ENCODE measurements at regions not wholly inside any gene's neighbourhood (a gene's known extent, or its start where the extent isn't known, plus 50 kb on each side); places are given as distances from the start of the nearest gene placed in this dataset.
"Not testable (repeated sequence)": the region's sequence is repeated elsewhere in the genome, so short reads cannot be mapped to it uniquely, and the experiment has no call there.

GRCh38 chr7:68203251-68203650 is 1206.6 kb downstream of the TYW1 start:
- DNase-seq, result no peak
- in situ Hi-C loops (cut with MboI; ENCODE audit: low pct_unique_long_range_greater_than_20kb, low sequenced_read_pairs), result no loop called here

GRCh38 chr7:68205826-68206225 is 1209.2 kb downstream of the TYW1 start:
- no peak for DNase-seq
- in situ Hi-C loops (cut with MboI; ENCODE audit: low pct_unique_long_range_greater_than_20kb, low sequenced_read_pairs), result no loop called here

DNA sequence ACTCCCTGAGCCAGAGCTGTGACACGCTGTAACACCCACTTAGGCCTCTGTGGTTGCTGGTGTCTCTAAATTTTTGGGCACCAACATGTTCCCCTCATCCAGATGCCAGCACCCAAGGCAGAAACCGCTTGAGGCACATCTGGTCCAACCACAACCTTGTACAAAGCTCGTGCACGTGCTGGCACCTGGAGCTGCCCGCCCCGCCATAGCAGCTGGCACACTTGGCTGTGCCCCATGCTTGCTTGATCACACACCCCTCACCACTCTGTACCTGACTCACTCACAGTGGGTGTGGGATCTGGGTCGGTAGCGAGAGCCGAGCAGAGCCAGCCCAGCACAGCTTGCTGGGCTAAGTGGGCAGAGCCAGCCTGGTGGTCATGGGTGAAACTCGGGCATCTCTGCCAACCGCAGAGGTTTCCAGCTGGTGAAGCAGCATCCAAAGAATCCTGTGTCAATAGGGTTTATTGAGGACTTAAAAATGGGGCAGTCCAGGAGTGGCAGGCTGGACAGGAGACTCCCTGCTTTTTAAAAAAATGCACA is 1210.4 kb downstream of the TYW1 start:
- no peak for DNase-seq
- in situ Hi-C loops (cut with MboI; ENCODE audit: low pct_unique_long_range_greater_than_20kb, low sequenced_read_pairs), result no loop called here

DNA sequence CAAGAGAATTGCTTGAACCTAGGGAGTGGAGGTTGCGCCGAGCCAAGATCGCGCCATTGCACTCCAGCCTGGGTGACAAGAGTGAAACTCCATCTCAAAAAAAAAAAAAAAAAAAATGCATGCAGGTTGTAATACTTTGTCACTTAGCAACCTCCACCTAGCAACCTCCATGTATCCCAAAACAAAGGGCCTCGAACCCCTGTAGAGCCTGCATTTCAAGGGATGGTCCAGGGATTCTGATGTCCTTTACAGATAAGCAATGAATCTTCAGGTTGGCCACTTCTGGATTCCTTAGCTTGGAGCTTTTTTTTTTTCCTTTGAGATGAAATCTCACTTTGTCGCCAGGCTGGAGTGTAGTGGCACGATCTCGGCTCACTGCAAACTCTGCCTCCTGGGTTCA is 1211.0 kb downstream of the TYW1 start:
- in situ Hi-C loops (cut with MboI; ENCODE audit: low pct_unique_long_range_greater_than_20kb, low sequenced_read_pairs), result no loop called here
- no peak for DNase-seq

- no peak for DNase-seq
- in situ Hi-C loops (cut with MboI; ENCODE audit: low pct_unique_long_range_greater_than_20kb, low sequenced_read_pairs), result no loop called here
These were observed 1212.9 kb downstream of the TYW1 start for GRCh38 chr7:68209486-68209885.

GRCh38 chr7:68213838-68214237 is 1217.2 kb downstream of the TYW1 start:
- DNase-seq, result no peak
- in situ Hi-C loops (cut with MboI; ENCODE audit: low pct_unique_long_range_greater_than_20kb, low sequenced_read_pairs), result no loop called here

GRCh38 chr7:68216051-68216450 is 1219.4 kb downstream of the TYW1 start:
- DNase-seq, result no peak
- in situ Hi-C loops (cut with MboI; ENCODE audit: low pct_unique_long_range_greater_than_20kb, low sequenced_read_pairs), result no loop called here

GRCh38 chr7:68217426-68217825 is 1220.8 kb downstream of the TYW1 start:
- in situ Hi-C loops (cut with MboI; ENCODE audit: low pct_unique_long_range_greater_than_20kb, low sequenced_read_pairs), result no loop called here
- DNase-seq, result no peak

DNA sequence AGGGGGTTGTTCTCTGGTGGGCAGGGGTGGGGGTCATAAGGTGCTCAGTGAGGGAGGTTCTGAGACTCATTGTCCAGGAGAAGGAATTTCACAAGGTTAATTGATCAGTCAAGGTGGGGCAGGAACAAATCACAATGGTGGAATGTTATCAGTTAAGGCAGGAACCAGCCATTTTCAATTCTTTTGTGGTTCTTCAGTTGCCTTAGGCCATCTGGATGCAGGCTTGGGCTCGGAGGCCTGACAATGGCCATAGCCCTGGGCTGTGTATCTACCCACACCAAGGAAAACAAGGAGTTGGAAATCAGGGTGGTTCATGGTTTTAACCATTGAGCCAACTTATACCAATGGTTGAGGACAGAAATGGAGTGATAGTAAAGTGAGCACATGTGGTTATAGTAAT is 1221.8 kb downstream of the TYW1 start:
- in situ Hi-C loops (cut with MboI; ENCODE audit: low pct_unique_long_range_greater_than_20kb, low sequenced_read_pairs), result no loop called here

DNA sequence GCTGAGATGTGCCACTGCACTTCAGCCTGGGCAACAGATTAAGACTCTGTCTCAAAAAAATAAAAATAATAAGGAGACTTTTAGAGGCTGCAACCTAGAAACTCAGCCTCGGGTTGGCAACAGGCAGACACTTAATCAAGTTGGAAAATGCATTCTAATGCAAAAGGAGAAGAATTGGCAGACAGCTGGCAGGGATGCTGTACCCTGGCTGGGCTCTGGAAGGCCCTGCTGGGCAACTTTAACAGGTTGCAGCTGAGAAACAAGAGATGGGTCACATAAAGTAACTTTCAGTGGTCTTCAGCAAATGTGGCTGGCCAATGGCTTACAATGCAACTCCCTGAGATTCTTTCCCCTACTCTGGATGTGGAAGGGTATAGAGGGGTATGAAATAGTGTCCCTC is 1225.7 kb downstream of the TYW1 start:
- DNase-seq, result no peak
- in situ Hi-C loops (cut with MboI; ENCODE audit: low pct_unique_long_range_greater_than_20kb, low sequenced_read_pairs), result no loop called here

More for the DNA sequence above, 1221.8 kb downstream of the TYW1 start:
- DNase-seq, result no peak

DNA sequence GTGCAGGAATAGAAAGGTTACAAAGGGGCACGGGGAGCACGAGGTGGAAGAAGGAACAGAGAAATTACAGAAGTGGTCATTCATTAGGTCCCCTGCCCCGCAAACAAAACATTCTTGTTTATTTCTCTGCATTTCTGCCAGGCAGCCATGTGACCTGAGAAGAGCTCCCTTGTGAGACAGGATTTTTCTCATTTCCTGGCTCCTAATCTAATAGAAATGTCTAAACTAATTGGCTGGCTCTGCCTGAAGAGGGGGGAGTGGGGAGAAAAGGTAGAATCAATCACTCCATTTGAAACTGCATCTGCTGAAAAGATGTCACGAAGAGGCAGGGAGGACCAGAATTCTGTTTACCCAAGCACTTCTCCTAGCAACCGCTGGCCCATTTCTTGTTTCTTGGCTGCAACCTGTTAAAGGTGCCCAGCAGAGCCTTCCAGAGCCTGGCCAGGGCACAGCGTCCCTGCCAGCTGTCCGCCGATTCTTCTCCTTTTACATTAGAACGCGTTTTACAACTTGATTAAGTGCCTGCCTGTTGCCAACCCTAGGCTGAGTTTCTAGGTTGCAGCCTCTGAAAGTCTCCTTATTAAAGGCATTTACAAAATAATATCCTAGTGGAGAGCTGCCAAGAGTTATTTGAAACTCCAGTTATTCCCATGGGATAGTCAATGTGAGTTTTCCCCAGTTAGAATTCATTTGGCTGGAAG is 1227.6 kb downstream of the TYW1 start:
- DNase-seq, result no peak
- in situ Hi-C loops (cut with MboI; ENCODE audit: low pct_unique_long_range_greater_than_20kb, low sequenced_read_pairs), result no loop called here

GRCh38 chr7:68231011-68231410 is 1234.4 kb downstream of the TYW1 start:
- DNase-seq; in situ Hi-C loops (cut with MboI; ENCODE audit: low pct_unique_long_range_greater_than_20kb, low sequenced_read_pairs): not testable (repeated sequence)

- DNase-seq, result no peak
- in situ Hi-C loops (cut with MboI; ENCODE audit: low pct_unique_long_range_greater_than_20kb, low sequenced_read_pairs), result no loop called here
These were observed 1239.3 kb downstream of the TYW1 start for GRCh38 chr7:68235937-68236336.

DNA sequence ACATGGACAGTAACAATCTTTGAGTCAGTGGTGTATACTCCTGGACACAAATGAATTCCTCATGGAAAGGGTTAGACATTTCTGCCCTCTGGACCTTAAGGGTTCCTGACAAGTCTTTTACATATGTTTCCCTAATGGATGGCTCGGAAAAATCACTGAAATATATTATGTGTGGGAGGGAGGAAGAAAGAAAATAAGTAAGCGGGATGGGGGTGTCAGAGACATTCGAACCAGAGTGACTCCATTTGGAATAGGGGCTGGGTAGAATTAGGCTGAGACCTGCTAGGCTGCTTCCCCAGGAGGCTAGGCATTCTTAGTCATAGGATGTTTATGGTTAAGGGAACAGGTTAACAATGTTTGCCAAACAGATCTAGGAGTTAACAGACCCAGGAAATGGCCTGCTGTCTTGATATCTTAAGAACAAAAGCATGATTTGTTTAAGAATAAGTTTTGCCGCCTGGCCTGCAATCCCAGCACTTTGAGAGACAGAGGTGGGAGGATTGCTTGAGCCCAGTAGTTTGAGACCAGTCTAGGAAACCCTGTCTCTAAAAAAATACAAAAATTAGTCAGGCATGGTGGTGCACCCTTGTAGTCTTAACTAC is 1241.7 kb downstream of the TYW1 start:
- in situ Hi-C loops (cut with MboI; ENCODE audit: low pct_unique_long_range_greater_than_20kb, low sequenced_read_pairs), result no loop called here
- DNase-seq, result no peak

DNA sequence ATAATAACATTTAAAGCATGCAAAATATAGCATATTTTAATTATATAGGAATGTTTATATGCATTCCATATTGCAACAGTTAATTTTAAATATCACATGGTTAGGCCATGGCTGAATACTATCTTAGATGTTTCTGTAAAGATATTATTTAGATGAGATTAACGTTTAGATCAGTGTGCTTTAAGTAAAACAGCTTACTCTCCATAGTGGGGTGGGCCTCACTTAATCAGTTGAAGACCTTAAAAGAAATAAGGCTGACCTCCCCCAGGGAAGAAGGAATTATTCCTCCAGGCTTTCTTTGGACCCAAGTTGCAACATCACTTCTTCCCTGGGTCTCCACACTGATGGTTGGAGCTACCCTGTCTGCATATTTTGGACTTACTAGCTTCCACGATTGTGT is 1246.5 kb downstream of the TYW1 start:
- in situ Hi-C loops (cut with MboI; ENCODE audit: low pct_unique_long_range_greater_than_20kb, low sequenced_read_pairs), result no loop called here
- no peak for DNase-seq

- in situ Hi-C loops (cut with MboI; ENCODE audit: low pct_unique_long_range_greater_than_20kb, low sequenced_read_pairs), result no loop called here
- DNase-seq, result no peak
These were observed 1247.8 kb downstream of the TYW1 start for GRCh38 chr7:68244389-68244788.

- no peak for DNase-seq
- in situ Hi-C loops (cut with MboI; ENCODE audit: low pct_unique_long_range_greater_than_20kb, low sequenced_read_pairs), result no loop called here
These were observed 1249.1 kb downstream of the TYW1 start for GRCh38 chr7:68245688-68246087.

DNA sequence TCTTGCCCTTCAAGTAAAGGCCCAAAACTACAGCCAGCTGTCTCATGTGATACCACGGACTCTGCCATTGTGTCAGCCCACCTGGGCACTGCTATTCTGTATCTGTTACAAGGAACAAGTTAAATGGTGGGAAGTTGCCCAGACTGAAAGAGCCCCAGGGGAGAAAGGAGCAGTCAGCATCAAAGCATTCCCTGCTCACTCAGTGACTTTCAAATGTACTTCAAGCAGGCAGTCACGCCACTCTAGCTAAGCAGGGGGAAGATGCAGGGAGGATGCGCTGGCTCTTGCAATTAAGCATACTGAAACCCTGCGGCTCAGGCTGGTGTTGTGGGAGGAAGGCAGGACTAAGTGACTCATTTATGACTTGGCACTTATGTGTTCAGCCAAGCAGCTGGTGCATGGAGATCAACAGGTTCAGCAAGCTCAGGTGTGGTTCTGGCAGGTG is 1249.6 kb downstream of the TYW1 start:
- DNase-seq, result no peak

DNA sequence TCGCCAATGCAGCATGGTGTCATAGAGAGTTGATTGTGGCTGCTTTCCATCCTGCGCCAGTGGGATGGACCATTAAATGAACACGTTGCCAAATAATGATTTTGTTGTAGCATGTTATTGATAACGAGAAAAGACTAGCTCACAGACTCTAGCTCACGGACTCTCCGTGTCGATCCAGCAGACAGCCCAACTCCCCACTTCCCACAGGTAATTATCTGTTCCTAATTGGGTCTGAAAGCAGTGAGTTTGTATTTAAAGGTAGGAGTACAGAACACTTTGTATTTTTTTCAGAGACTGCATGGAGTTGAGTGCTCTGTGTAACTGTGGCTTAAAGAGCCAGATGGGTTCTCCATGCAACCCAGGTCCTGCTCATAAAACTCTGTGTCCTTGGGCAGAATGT is 1250.5 kb downstream of the TYW1 start:
- in situ Hi-C loops (cut with MboI; ENCODE audit: low pct_unique_long_range_greater_than_20kb, low sequenced_read_pairs), result no loop called here
- DNase-seq, result no peak

More for the DNA sequence above, 1249.6 kb downstream of the TYW1 start:
- in situ Hi-C loops (cut with MboI; ENCODE audit: low pct_unique_long_range_greater_than_20kb, low sequenced_read_pairs), result no loop called here

DNA sequence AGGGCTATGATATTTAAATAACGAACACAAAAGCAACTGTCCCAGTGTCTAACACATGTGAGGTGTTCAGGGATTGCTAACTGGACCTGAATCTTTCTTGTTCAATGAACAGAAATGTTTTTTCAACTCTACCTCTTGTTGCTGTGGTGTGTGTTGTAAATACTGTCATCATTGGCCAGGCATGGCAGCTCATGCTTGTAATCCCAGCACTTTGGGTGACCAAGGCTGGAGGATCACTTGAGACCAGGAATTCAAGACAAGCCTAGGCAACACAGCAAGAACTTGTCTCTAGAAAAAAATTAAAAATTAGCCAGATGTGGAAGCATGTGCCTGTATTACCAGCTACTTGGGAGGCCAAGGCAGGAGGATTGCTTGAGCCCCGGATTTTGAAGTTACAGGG is 1250.9 kb downstream of the TYW1 start:
- no peak for DNase-seq
- in situ Hi-C loops (cut with MboI; ENCODE audit: low pct_unique_long_range_greater_than_20kb, low sequenced_read_pairs), result no loop called here

GRCh38 chr7:68248973-68249372 is 1252.3 kb downstream of the TYW1 start:
- in situ Hi-C loops (cut with MboI; ENCODE audit: low pct_unique_long_range_greater_than_20kb, low sequenced_read_pairs), result no loop called here

More at GRCh38 chr7:68248973-68249372, 1252.3 kb downstream of the TYW1 start:
- no peak for DNase-seq

Data from KBM-7 (cell line).